Activated CD8-positive, alpha-beta memory T cell treated with anti-CD3 and anti-CD28 coated beads, Interleukin-2, amount 10 ng/mL, durations not matched to agents 7 days and 5 days (primary cell): ENCODE measurements at regions not wholly inside any gene's neighbourhood (a gene's known extent, or its start where the extent isn't known, plus 50 kb on each side); places are given as distances from the start of the nearest gene placed in this dataset.
A peak's percentile ranks its signal among the peaks of the same experiment; 100 is the strongest.

Experiments used
- ATAC-seq: fragments of 150-1000 bp; cut with Tn5 transposase; one replicate; pipeline ENCODE4 v1.10.0; 2021; ENCODE audit warnings: moderate library complexity
- CTCF ChIA-PET: fragments of 350-600 bp; sonication (Branson Sonifier 250); formaldehyde crosslinking; loops from one replicate; lab custom pipeline; 2021; ENCODE audit warnings: antibody characterized with exemption; lab: Charles Lee
- DNase-seq: peaks from one replicate; pipeline ENCODE4 v3.0.0-alpha.2; 2020
- H3K27ac Mint-ChIP-seq: one replicate; pipeline ENCODE4 v1.8.0; 2021; ENCODE audit warnings: mild to moderate bottlenecking, mixed read lengths
- H3K27me3 Mint-ChIP-seq: one replicate; pipeline ENCODE4 v1.8.0; 2021; ENCODE audit warnings: mixed read lengths
- H3K36me3 Mint-ChIP-seq: one replicate; pipeline ENCODE4 v1.8.0; 2021; ENCODE audit warnings: mild to moderate bottlenecking, mixed read lengths
- H3K4me1 Mint-ChIP-seq: one replicate; pipeline ENCODE4 v1.8.0; 2021; ENCODE audit warnings: mixed read lengths
- H3K4me3 Mint-ChIP-seq: one replicate; pipeline ENCODE4 v1.8.0; 2021; ENCODE audit warnings: mild to moderate bottlenecking, moderate library complexity, mixed read lengths
- H3K9me3 Mint-ChIP-seq: one replicate; pipeline ENCODE4 v1.8.0; 2022; ENCODE audit warnings: low read depth, mixed read lengths

GRCh38 chr9:129497813-129498450, 123.0 kb downstream of the C9orf50 start:
- ATAC-seq: no peak
- H3K4me3 Mint-ChIP-seq: no peak overlapping the region
- CTCF ChIA-PET: interaction anchor here (1.3 kb wide), 1 partner anchor 109 kb away, joined by 3 read pairs; no protein-coding TSS in a partner anchor

DNA sequence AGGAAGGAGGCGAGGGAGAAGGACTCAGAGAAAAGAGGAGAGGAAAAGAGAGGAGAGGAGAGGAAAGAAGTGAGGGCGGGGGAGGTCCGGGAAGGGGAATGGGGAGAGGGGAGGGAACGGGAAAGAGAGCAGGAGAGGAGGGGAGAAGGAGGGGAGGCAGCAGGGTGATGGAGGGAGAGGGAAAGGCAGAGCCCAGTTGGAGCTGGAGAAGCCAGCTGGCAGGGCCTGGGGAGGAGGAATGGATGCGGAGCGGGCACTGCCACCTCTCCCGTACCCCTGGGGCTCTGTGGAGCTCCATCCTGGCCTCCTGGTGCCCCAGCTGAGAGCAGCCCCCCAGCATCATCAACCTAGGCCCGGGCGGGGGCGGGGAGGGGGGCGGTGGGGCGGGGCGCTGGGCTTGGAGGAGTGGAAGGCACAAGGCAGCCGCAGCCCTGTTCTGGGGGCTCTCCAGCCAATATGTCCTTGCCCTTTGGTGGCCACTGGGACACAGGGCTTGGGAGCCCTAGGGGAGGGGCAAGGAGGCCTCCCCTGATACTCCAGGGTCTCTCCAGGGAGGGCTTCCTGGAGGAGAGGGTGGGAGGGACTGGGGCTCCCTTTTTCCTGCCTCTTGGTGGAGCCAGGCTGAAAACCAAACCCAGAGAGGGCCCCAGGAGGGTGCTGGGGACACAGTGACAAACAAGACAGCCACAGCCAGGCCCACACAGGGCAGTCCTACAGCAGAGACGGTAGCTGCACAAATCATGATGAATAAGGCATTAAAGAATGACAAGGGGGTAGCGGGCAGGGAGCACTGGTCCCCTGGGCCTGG, 123.7 kb downstream of the C9orf50 start:
- peak overlapping the region; percentile 85 for H3K27ac Mint-ChIP-seq
- ATAC-seq (no peak), DNase-seq (no peak)
- no peaks in the 10 kb centered on the region for H3K27me3 Mint-ChIP-seq
- peaks cover 4% of the 10 kb centered on the region for H3K36me3 Mint-ChIP-seq
- CTCF ChIA-PET: interaction anchor here (0.7 to 2.6 kb wide), 8 partner anchors 24 to 365 kb away, joined by 3 to 9 read pairs (median 4); no protein-coding TSS in a partner anchor
- peaks cover 33% of the 10 kb centered on the region for H3K4me1 Mint-ChIP-seq
- peak overlapping the region; percentile 69 for H3K4me3 Mint-ChIP-seq
- H3K9me3 Mint-ChIP-seq: no peaks in the 10 kb centered on the region

More at GRCh38 chr9:129497813-129498450, 123.0 kb downstream of the C9orf50 start:
- H3K4me1 Mint-ChIP-seq: peaks cover 35% of the 10 kb centered on the region
- H3K27ac Mint-ChIP-seq: peak overlapping the region; percentile 13
- no peaks in the 10 kb centered on the region for H3K27me3 Mint-ChIP-seq
- H3K36me3 Mint-ChIP-seq: peaks cover 4% of the 10 kb centered on the region
- H3K9me3 Mint-ChIP-seq: no peaks in the 10 kb centered on the region
- DNase-seq: no peak

DNA sequence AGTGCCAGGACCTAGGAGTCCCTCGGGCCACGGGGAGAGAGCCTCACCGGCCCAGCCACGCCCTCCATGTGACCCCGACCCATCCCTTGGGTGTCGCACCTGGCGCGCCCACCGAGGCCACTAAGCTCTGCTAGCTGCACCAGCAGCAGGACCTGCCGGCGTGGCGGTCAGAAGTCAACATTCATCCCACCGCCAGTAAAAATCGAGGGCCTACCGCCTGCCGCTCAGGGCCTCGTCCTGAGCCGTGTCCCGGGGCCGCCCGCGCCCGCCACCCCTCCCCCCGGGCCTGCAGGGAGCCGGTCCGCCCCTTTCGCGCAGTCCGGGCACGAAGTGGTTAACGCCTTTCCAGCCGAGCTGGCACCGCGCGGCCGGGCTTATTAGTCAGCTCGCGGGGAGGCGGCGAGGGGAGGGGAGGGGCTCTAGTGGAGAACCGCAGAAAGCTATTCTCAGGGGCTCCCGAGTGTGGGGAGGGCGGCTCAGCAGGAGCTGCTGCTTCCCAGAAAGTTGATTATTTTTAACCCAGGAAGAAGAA, 124.4 kb downstream of the C9orf50 start:
- H3K4me1 Mint-ChIP-seq: peaks cover 32% of the 10 kb centered on the region
- H3K4me3 Mint-ChIP-seq: peak overlapping the region; percentile 69
- H3K27ac Mint-ChIP-seq: peak overlapping the region; percentile 85
- no peaks in the 10 kb centered on the region for H3K9me3 Mint-ChIP-seq
- peaks cover 6% of the 10 kb centered on the region for H3K36me3 Mint-ChIP-seq
- CTCF ChIA-PET: interaction anchor here (0.7 to 2.6 kb wide), 12 partner anchors 24 to 365 kb away, joined by 3 to 9 read pairs (median 4); no protein-coding TSS in a partner anchor
- no peaks in the 10 kb centered on the region for H3K27me3 Mint-ChIP-seq
- peak; percentile 65 for ATAC-seq
- DNase-seq: peak; percentile 87

- CTCF ChIA-PET: interaction anchor here (0.7 to 2.6 kb wide), 11 partner anchors 23 to 364 kb away, joined by 3 to 9 read pairs (median 4); no protein-coding TSS in a partner anchor
- H3K27me3 Mint-ChIP-seq: no peaks in the 10 kb centered on the region
- peaks cover 37% of the 10 kb centered on the region for H3K4me1 Mint-ChIP-seq
- DNase-seq: peak; percentile 91
- peak overlapping the region; percentile 75 for H3K27ac Mint-ChIP-seq
- peak overlapping the region; percentile 69 for H3K4me3 Mint-ChIP-seq
- H3K9me3 Mint-ChIP-seq: no peaks in the 10 kb centered on the region
- H3K36me3 Mint-ChIP-seq: peaks cover 6% of the 10 kb centered on the region
- peak; percentile 90 for ATAC-seq
Observed at GRCh38 chr9:129495620-129496472, 125.1 kb downstream of the C9orf50 start.

- H3K27ac Mint-ChIP-seq: no peak overlapping the region
- no peaks in the 10 kb centered on the region for H3K9me3 Mint-ChIP-seq
- CTCF ChIA-PET: interaction anchor here (2.6 kb wide), 2 partner anchors 351 to 362 kb away, joined by 6 to 9 read pairs; no protein-coding TSS in a partner anchor
- no peak overlapping the region for H3K4me3 Mint-ChIP-seq
- DNase-seq (no peak), ATAC-seq (no peak)
- H3K4me1 Mint-ChIP-seq: peaks cover 49% of the 10 kb centered on the region
- peaks cover 11% of the 10 kb centered on the region for H3K36me3 Mint-ChIP-seq
- no peaks in the 10 kb centered on the region for H3K27me3 Mint-ChIP-seq
Observed at GRCh38 chr9:129494113-129494789, 126.7 kb downstream of the C9orf50 start.

- no peak for DNase-seq
- H3K4me3 Mint-ChIP-seq: no peak overlapping the region
- H3K9me3 Mint-ChIP-seq: no peaks in the 10 kb centered on the region
- H3K4me1 Mint-ChIP-seq: peaks cover 53% of the 10 kb centered on the region
- CTCF ChIA-PET: no interaction called here
- H3K27me3 Mint-ChIP-seq: no peaks in the 10 kb centered on the region
- no peak for ATAC-seq
- peaks cover 13% of the 10 kb centered on the region for H3K36me3 Mint-ChIP-seq
- no peak overlapping the region for H3K27ac Mint-ChIP-seq
Observed at GRCh38 chr9:129493706-129494047, 127.2 kb downstream of the C9orf50 start.

DNA sequence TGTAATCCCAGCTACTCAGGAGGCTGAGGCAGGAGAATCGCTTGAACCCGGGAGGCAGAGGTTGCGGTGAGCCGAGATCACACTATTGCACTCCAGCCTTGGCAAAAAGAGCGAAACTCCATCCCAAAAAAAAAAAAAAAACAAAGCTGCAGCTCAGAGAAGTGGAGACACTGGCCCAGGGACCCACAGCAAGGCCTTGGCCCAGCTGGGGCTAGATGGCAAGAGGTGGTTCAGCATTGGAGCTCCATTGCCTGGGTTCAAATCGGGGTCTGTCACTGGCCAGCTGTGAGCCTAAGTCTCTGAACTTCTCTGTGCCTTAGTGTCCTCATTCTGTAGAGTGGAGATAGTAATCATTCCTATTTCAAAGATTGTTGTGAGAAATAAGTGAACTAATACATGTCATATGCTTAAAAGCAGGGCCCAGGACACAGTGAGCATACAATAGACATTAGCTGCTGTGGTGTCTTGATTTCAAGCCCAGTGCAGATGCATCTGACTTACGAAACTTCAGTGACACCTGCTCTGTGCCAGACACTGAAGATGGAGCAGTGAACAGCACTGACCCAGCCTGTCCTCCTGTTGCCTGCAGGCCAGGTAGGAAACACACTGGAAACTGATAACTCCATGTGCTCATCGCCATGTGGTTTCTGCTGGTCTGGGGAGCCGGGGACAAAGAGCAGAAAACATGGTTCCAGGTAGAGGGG, 127.7 kb downstream of the C9orf50 start:
- H3K4me3 Mint-ChIP-seq: no peak overlapping the region
- H3K9me3 Mint-ChIP-seq: no peaks in the 10 kb centered on the region
- peaks cover 11% of the 10 kb centered on the region for H3K36me3 Mint-ChIP-seq
- DNase-seq: no peak
- no peak overlapping the region for H3K27ac Mint-ChIP-seq
- H3K4me1 Mint-ChIP-seq: peaks cover 53% of the 10 kb centered on the region
- no peaks in the 10 kb centered on the region for H3K27me3 Mint-ChIP-seq
- no peak for ATAC-seq
- CTCF ChIA-PET: interaction anchor here (0.6 kb wide), 1 partner anchor 508 kb away, joined by 3 read pairs; no protein-coding TSS in a partner anchor

- no peak overlapping the region for H3K27ac Mint-ChIP-seq
- H3K27me3 Mint-ChIP-seq: no peaks in the 10 kb centered on the region
- peaks cover 11% of the 10 kb centered on the region for H3K36me3 Mint-ChIP-seq
- DNase-seq (no peak), ATAC-seq (no peak)
- no peaks in the 10 kb centered on the region for H3K9me3 Mint-ChIP-seq
- CTCF ChIA-PET: interaction anchor here (1.0 kb wide), 1 partner anchor 318 kb away, joined by 4 read pairs; no protein-coding TSS in a partner anchor
- H3K4me3 Mint-ChIP-seq: no peak overlapping the region
- peaks cover 53% of the 10 kb centered on the region for H3K4me1 Mint-ChIP-seq
Observed at GRCh38 chr9:129491487-129491855, 129.4 kb downstream of the C9orf50 start.

DNA sequence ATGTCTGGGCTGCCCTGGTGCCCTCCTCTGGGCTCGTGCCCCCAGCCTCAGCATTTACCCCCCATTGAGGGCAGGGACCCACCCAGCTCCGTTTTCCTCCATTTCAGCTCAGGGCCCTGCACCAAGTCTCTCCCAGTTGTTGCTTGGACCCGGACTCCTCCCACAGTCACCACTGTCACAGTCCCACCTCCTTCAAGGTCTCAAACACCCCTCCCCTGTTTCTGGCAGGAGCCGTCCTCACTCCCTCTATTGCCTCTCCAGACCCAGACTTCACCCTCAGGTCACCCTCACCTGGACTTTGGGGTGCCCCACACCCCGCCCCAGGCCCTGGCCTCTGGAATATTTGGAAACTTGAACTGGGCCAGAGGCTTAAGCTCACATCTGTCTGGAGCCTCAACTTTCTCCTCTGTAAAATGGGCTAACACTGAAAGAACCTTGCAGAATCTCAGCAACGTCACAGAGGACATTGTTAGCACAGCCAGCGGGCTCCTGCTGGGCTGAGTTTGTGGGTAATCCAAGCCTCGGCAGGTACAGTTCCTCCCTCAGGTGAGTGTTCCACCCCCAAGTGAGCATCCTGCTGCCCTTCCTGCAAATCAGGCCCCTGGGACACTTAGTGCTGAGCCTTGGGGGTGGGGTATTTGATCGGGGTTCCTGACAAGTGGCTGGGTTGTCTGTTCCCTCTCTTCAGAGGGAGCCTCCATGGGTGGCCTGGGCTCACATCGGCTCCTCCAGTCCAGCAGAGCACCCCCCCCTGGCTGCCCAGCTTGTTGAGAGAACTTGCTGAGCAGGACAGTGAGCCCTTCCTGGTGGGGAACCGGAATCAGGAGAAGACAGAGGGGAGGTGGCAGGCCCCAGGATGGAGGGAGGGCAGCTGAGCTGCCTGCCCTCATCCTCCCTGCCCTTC, 130.1 kb downstream of the C9orf50 start:
- CTCF ChIA-PET: interaction anchor here (1.5 kb wide), 1 partner anchor 348 kb away, joined by 3 read pairs; no protein-coding TSS in a partner anchor
- peak overlapping the region; percentile 99 for H3K27ac Mint-ChIP-seq
- no peaks in the 10 kb centered on the region for H3K9me3 Mint-ChIP-seq
- H3K4me3 Mint-ChIP-seq: peak overlapping the region; percentile 76
- DNase-seq: no peak
- no peaks in the 10 kb centered on the region for H3K27me3 Mint-ChIP-seq
- peaks cover 11% of the 10 kb centered on the region for H3K36me3 Mint-ChIP-seq
- H3K4me1 Mint-ChIP-seq: peaks cover 50% of the 10 kb centered on the region
- ATAC-seq: no peak

DNA sequence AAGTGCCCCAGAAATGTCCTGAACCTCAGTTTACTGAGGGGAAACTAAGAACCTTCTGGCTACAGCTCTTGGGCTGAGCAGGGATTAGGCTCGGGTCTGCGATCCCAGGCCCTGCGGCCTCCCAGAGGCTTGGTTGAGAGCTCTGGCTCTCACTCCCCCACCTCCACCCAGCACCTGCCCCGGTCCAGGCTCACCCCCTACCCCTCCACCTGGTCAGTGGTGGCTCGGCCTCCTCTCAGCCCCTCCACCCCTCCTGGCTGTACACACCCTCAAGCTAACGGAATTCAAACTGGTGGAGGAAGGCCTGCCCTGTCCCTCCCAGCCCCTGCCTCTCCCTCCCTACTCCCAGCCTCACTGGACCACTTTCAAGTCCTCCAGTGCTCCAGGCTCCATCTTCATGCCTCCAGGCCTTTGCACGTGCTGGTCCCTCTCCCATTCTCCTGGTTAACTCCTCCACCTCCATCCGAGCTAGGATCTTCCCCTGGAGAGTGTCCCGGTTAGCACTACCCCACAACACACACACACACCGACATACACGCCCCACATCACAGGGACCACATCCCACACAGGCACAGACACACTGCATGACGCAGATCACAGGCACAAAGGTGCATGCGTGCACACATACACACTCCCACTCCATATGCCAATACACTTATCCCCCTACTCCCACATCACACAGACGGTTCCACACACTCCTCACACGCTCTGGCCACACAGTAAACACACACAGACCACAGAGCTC, 130.9 kb downstream of the C9orf50 start:
- Mint-ChIP-seq H3K4me3 (peak overlapping the region; percentile 76), H3K36me3 (peaks cover 10% of the 10 kb centered on the region), H3K27ac (peak overlapping the region; percentile 99), H3K9me3 (no peaks in the 10 kb centered on the region), H3K27me3 (no peaks in the 10 kb centered on the region), H3K4me1 (peaks cover 47% of the 10 kb centered on the region)
- ATAC-seq: no peak
- CTCF ChIA-PET: interaction anchor here (1.1 to 1.5 kb wide), 5 partner anchors 12 to 358 kb away, joined by 3 to 6 read pairs (median 3); no protein-coding TSS in a partner anchor
- DNase-seq: peak; percentile 59
